Keratinocyte (primary cell): ENCODE measurements at regions not wholly inside any gene's neighbourhood (a gene's known extent, or its start where the extent isn't known, plus 50 kb on each side); places are given as distances from the start of the nearest gene placed in this dataset.
A peak's percentile ranks its signal among the peaks of the same experiment; 100 is the strongest.
"Not testable (repeated sequence)": the region's sequence is repeated elsewhere in the genome, so short reads cannot be mapped to it uniquely, and the experiment has no call there.

ENCODE experiments used
- DNase-seq: peaks from one replicate; pipeline ENCODE4 v3.0.0-alpha.2; 2011; ENCODE audit warnings: low read depth, missing footprints, low spot score
- FAIRE-seq: peaks from 2 replicates; lab custom pipeline; 2011; peaks lifted over from hg19 to GRCh38; lab: Jason Lieb, UNC
- H2AFZ ChIP-seq: 2 replicates; pipeline ENCODE4 v1.6.0; 2012; ENCODE audit warnings: low read length, control low read depth, inconsistent platforms; ENCODE audit not compliant: control insufficient read depth
- H3K27ac ChIP-seq: 2 replicates; pipeline ENCODE4 v1.5.1; 2011; ENCODE audit warnings: low read length; ENCODE audit not compliant: control insufficient read depth, insufficient read depth
- H3K27me3 ChIP-seq: 3 replicates; pipeline ENCODE4 v1.6.0; 2011; ENCODE audit warnings: low read length; ENCODE audit not compliant: control insufficient read depth, insufficient read depth; ENCODE audit errors: extremely low read depth
- H3K36me3 ChIP-seq, 2 experiments: 2 replicates in 1 of 2; 3 replicates in 1 of 2; pipeline ENCODE4 v1.5.1; 2011; ENCODE audit warnings: low read length in 2 of 2, mild to moderate bottlenecking in 1 of 2; ENCODE audit not compliant: control insufficient read depth in 2 of 2, insufficient read depth in 2 of 2; ENCODE audit errors: extremely low read depth in 1 of 2
- H3K4me1 ChIP-seq: 3 replicates; pipeline ENCODE4 v1.5.1; 2011; ENCODE audit warnings: low read length; ENCODE audit not compliant: control insufficient read depth, insufficient read depth; ENCODE audit errors: extremely low read depth
- H3K4me2 ChIP-seq: 3 replicates; pipeline ENCODE4 v1.6.0; 2011; ENCODE audit warnings: low read depth, low read length; ENCODE audit not compliant: control insufficient read depth, insufficient read depth; ENCODE audit errors: extremely low read depth
- H3K4me3 ChIP-seq, 3 experiments: fragments of 200-600 bp in 1 of 3; sonication (generic) in 1 of 3; 2 replicates in 2 of 3; 3 replicates in 1 of 3; pipeline ENCODE4 v1.5.1; 2011 to 2016; ENCODE audit warnings: low read length in 3 of 3, mild to moderate bottlenecking in 3 of 3, control low read depth in 2 of 3, inconsistent platforms in 1 of 3, low read depth in 1 of 3, mixed read lengths in 1 of 3, mixed run types in 1 of 3, moderate library complexity in 1 of 3; ENCODE audit not compliant: control insufficient read depth in 2 of 3, insufficient read depth in 2 of 3; ENCODE audit errors: extremely low read depth in 1 of 3
- H3K79me2 ChIP-seq: 2 replicates; pipeline ENCODE4 v1.6.0; 2012; ENCODE audit warnings: low read length; ENCODE audit not compliant: control insufficient read depth, insufficient read depth
- H3K9ac ChIP-seq: 3 replicates; pipeline ENCODE4 v1.6.0; 2011; ENCODE audit warnings: low read length; ENCODE audit not compliant: control insufficient read depth, insufficient read depth; ENCODE audit errors: extremely low read depth
- H3K9me1 ChIP-seq: 3 replicates; pipeline ENCODE4 v1.6.0; 2011; ENCODE audit warnings: low read length; ENCODE audit not compliant: control insufficient read depth, insufficient read depth; ENCODE audit errors: extremely low read depth
- H3K9me3 ChIP-seq: 2 replicates; pipeline ENCODE4 v1.5.1; 2012; ENCODE audit warnings: low read depth, low read length; ENCODE audit not compliant: control insufficient read depth
- H4K20me1 ChIP-seq: 3 replicates; pipeline ENCODE4 v1.6.0; 2011; ENCODE audit warnings: low read length; ENCODE audit not compliant: control insufficient read depth, insufficient read depth; ENCODE audit errors: extremely low read depth
- CTCF ChIP-seq, 3 experiments: IDR thresholded peaks in 1 of 3; conservative IDR thresholded peaks in 1 of 3; optimal IDR thresholded peaks in 1 of 3; 2 replicates in 2 of 3; 3 replicates in 1 of 3; pipeline versions ENCODE3 to v1.5.1; 2011; ENCODE audit warnings: low read length in 3 of 3, mild to moderate bottlenecking in 3 of 3, moderate library complexity in 2 of 3, control low read depth in 1 of 3, inconsistent platforms in 1 of 3; ENCODE audit not compliant: insufficient read depth in 2 of 3; ENCODE audit errors: extremely low read depth in 1 of 3
- EZH2 ChIP-seq: IDR thresholded peaks from one replicate; pipeline ENCODE4 v1.6.1; 2012; ENCODE audit warnings: inconsistent platforms, mild to moderate bottlenecking, low read length, moderate library complexity
- dilution Hi-C: fragments of 300-500 bp; cut with MboI; formaldehyde crosslinking; loops from one replicate; pipeline ENCODE4 v1.7.0; 2020; ENCODE audit warnings: low sequenced_read_pairs; ENCODE audit not compliant: extremely low pct_ligation_motif_present

GRCh38 chr1:192890134-192890533, 81.3 kb downstream of the RGS2 start:
- Histone ChIP-seq H3K27me3 (no peaks in the 10 kb centered on the region), H3K9me3 (no peaks in the 10 kb centered on the region), H3K36me3 (no peaks in the 10 kb centered on the region), H2AFZ (no peak overlapping the region), H4K20me1 (no peaks in the 10 kb centered on the region), H3K27ac (no peak overlapping the region), H3K79me2 (no peaks in the 10 kb centered on the region), H3K4me2 (no peak overlapping the region), H3K9ac (no peak overlapping the region), H3K4me3 (no peak overlapping the region), H3K4me1 (peaks cover 10% of the 10 kb centered on the region), H3K9me1 (no peaks in the 10 kb centered on the region)
- DNase-seq (no peak), FAIRE-seq (no peak)
- TF ChIP-seq EZH2: no peak
- no peak for TF ChIP-seq CTCF (optimal IDR thresholded peaks at IDR 0.05 in 1 of 3, IDR thresholded peaks at IDR 0.05 in 1 of 3, conservative IDR thresholded peaks at IDR 0.05 in 1 of 3; ENCODE audit: extremely low read depth in 1 of 3, insufficient read depth in 2 of 3, low read length in 3 of 3)
- dilution Hi-C loops: no loop called here

- Histone ChIP-seq H4K20me1 (no peaks in the 10 kb centered on the region), H3K27ac (no peak overlapping the region), H3K4me3 (no peak overlapping the region), H2AFZ (no peak overlapping the region), H3K27me3 (no peaks in the 10 kb centered on the region), H3K9ac (no peak overlapping the region), H3K9me1 (no peaks in the 10 kb centered on the region), H3K4me2 (no peak overlapping the region), H3K79me2 (no peaks in the 10 kb centered on the region), H3K4me1 (peaks cover 10% of the 10 kb centered on the region), H3K36me3 (no peaks in the 10 kb centered on the region), H3K9me3 (no peaks in the 10 kb centered on the region)
- dilution Hi-C loops: no loop called here
- peak; percentile 78 for DNase-seq
- no peak for TF ChIP-seq CTCF (optimal IDR thresholded peaks at IDR 0.05 in 1 of 3, IDR thresholded peaks at IDR 0.05 in 1 of 3, conservative IDR thresholded peaks at IDR 0.05 in 1 of 3; ENCODE audit: extremely low read depth in 1 of 3, insufficient read depth in 2 of 3, low read length in 3 of 3)
- no peak for TF ChIP-seq EZH2
- peak; percentile 53 for FAIRE-seq
Observed at GRCh38 chr1:192892934-192893333, 84.1 kb downstream of the RGS2 start.

- H3K27ac ChIP-seq, FAIRE-seq, dilution Hi-C loops, H3K9me1 ChIP-seq, H3K79me2 ChIP-seq, H3K4me1 ChIP-seq, H3K9me3 ChIP-seq, H3K4me3 ChIP-seq, H3K27me3 ChIP-seq, H4K20me1 ChIP-seq, H3K36me3 ChIP-seq, H2AFZ ChIP-seq, DNase-seq, H3K4me2 ChIP-seq, H3K9ac ChIP-seq: not testable (repeated sequence)
Observed at GRCh38 chr1:192895487-192895886, 86.6 kb downstream of the RGS2 start.
